Choroid plexus epithelial cell (primary cell): ENCODE measurements at regions not wholly inside any gene's neighbourhood (a gene's known extent, or its start where the extent isn't known, plus 50 kb on each side); places are given as distances from the start of the nearest gene placed in this dataset.

Experiments
- DNase-seq: peaks from one replicate; pipeline ENCODE4 v3.0.0-alpha.2; 2010; ENCODE audit warnings: low read depth
- H3K4me3 ChIP-seq: 2 replicates; pipeline ENCODE4 v1.5.1; 2011; ENCODE audit warnings: low read depth, mild to moderate bottlenecking, control low read depth, low read length, moderate library complexity
- TF ChIP-seq, protein P1 (sequence below): conservative IDR thresholded peaks from 2 replicates; pipeline ENCODE4 v1.5.1; 2011; ENCODE audit warnings: low read depth, mild to moderate bottlenecking, control low read depth, inconsistent platforms, low read length, moderate library complexity

GRCh38 chr6:12613811-12614210 is 102.8 kb upstream of the PHACTR1 start:
- DNase-seq, result no peak
- H3K4me3 ChIP-seq, result no peak overlapping the region
- TF ChIP-seq, protein P1, sequence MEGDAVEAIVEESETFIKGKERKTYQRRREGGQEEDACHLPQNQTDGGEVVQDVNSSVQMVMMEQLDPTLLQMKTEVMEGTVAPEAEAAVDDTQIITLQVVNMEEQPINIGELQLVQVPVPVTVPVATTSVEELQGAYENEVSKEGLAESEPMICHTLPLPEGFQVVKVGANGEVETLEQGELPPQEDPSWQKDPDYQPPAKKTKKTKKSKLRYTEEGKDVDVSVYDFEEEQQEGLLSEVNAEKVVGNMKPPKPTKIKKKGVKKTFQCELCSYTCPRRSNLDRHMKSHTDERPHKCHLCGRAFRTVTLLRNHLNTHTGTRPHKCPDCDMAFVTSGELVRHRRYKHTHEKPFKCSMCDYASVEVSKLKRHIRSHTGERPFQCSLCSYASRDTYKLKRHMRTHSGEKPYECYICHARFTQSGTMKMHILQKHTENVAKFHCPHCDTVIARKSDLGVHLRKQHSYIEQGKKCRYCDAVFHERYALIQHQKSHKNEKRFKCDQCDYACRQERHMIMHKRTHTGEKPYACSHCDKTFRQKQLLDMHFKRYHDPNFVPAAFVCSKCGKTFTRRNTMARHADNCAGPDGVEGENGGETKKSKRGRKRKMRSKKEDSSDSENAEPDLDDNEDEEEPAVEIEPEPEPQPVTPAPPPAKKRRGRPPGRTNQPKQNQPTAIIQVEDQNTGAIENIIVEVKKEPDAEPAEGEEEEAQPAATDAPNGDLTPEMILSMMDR, result no peak

DNA sequence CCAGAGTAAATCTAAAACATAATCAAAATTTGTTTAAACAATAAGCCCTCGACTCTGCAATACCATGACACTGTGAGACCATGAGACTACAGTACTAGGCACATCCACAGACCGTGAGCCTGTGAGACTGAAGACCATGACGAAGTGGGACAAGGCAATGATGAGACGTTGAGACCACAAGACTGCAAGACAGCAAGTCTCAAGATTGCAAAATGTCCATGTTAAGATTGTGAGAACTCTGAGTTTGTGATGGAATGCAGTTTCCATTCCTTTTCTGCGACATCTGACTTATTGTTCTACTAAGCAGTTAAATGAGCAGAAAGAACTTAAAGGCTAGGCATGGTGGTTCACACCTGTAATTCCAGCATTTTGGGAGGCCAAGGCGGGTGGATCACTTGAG is 102.1 kb upstream of the PHACTR1 start:
- peak; percentile 65 for DNase-seq
- TF ChIP-seq, protein P1, result no peak
- H3K4me3 ChIP-seq, result no peak overlapping the region

- H3K4me3 ChIP-seq, result no peak overlapping the region
- TF ChIP-seq, protein P1, result no peak
- no peak for DNase-seq
These were observed 98.3 kb upstream of the PHACTR1 start for GRCh38 chr6:12618296-12618695.

- TF ChIP-seq, protein P1, result no peak
- no peak for DNase-seq
- H3K4me3 ChIP-seq, result no peak overlapping the region
These were observed 94.8 kb upstream of the PHACTR1 start for GRCh38 chr6:12621754-12622153.

GRCh38 chr6:12622566-12622965 is 94.0 kb upstream of the PHACTR1 start:
- H3K4me3 ChIP-seq, result no peak overlapping the region
- no peak for DNase-seq
- TF ChIP-seq, protein P1, result no peak

- no peak for DNase-seq
- no peak overlapping the region for H3K4me3 ChIP-seq
- TF ChIP-seq, protein P1, result no peak
These were observed 92.3 kb upstream of the PHACTR1 start for GRCh38 chr6:12624142-12624837.

DNA sequence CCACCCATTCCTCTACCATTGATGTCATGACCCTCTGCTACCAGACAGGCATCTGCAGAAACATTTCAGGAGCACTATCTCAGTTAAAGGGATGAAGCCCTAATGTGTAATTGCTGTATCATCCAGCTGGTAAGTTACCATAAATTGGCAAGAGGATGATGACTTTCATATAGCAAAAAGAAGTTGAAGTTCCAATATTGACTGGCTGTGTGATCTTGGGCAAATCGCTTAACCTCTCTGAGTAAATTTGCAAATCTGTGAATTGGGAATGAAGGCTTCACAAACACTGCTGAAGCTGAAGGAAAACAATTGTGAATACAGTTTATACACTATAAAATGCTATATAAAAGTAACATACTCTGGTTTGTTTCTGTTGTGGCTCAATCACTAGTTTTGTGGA is 89.5 kb upstream of the PHACTR1 start:
- TF ChIP-seq, protein P1, result no peak
- H3K4me3 ChIP-seq, result no peak overlapping the region
- DNase-seq, result no peak
